ENCODE measurements at regions not wholly inside any gene's neighbourhood (a gene's known extent, or its start where the extent isn't known, plus 50 kb on each side); places are given as distances from the start of the nearest gene placed in this dataset.

DNA sequence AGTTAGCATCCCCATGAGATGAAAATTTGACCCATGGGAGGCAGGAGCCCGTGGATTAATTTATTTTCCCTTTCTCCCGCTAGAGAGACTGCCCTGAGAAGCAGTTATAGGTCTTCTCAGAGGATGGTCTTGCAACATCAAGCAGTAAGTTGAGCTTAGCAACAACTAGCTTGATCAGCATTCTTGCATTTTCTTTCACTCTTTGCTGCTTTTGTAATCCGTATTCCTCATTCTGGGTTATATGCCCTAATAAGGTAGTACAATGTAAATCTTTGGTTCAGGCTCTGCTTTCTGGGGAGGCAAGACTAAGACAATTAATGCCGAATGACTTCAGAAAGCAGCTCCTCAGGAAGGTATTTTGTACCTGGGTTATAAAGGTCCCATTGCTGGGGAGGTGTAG lies 146.8 kb downstream of the FZD1 start:
- Histone ChIP-seq H3K27ac (no peak overlapping the region), H3K36me3 (ENCODE audit: low read depth, missing control alignments) (no peaks in the 10 kb centered on the region), H3K9me3 (no peaks in the 10 kb centered on the region), H3K27me3 (no peaks in the 10 kb centered on the region), H3K4me1 (no peaks in the 10 kb centered on the region), H3K4me3 (no peak overlapping the region)
- 73 to 88% methylated on average over 4 of the region's 4 CpGs for WGBS, 2 donors
- intact Hi-C loops (cut with DNase I; ENCODE audit: low total_unique reads) = no loop called here
- TF ChIP-seq, protein P1, sequence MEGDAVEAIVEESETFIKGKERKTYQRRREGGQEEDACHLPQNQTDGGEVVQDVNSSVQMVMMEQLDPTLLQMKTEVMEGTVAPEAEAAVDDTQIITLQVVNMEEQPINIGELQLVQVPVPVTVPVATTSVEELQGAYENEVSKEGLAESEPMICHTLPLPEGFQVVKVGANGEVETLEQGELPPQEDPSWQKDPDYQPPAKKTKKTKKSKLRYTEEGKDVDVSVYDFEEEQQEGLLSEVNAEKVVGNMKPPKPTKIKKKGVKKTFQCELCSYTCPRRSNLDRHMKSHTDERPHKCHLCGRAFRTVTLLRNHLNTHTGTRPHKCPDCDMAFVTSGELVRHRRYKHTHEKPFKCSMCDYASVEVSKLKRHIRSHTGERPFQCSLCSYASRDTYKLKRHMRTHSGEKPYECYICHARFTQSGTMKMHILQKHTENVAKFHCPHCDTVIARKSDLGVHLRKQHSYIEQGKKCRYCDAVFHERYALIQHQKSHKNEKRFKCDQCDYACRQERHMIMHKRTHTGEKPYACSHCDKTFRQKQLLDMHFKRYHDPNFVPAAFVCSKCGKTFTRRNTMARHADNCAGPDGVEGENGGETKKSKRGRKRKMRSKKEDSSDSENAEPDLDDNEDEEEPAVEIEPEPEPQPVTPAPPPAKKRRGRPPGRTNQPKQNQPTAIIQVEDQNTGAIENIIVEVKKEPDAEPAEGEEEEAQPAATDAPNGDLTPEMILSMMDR (IDR thresholded peaks at IDR 0.05) = no peak
- TF ChIP-seq POLR2A (IDR thresholded peaks at IDR 0.05) = no peak
- no peak for DNase-seq

DNA sequence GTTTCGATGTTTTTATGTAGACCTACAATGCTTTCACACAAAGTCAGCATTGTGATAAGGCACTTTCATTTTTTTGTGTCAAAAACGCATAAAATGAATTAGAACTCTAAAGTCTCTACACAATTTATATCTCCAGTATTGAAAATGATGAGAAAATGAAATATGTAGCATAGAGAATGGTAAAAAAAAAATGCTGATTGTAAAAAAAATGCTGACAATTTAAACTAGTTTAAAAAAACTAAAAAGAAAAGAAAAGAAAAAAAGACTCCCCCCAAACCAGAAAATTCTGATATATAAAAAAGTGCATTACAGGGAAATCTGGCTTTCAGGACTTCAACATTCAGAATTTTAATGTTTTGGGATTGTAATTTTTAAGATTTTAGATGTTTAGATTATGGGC lies 148.1 kb downstream of the FZD1 start:
- WGBS, 2 donors = 45 to 48% methylated on average over 2 of the region's 2 CpGs
- no peak for DNase-seq
- Histone ChIP-seq H3K4me3 (no peak overlapping the region), H3K27me3 (no peaks in the 10 kb centered on the region), H3K36me3 (ENCODE audit: low read depth, missing control alignments) (no peaks in the 10 kb centered on the region), H3K4me1 (no peaks in the 10 kb centered on the region), H3K27ac (no peak overlapping the region), H3K9me3 (no peaks in the 10 kb centered on the region)
- no peak for TF ChIP-seq POLR2A (IDR thresholded peaks at IDR 0.05)
- TF ChIP-seq, protein P1 (IDR thresholded peaks at IDR 0.05) = no peak
- intact Hi-C loops (cut with DNase I; ENCODE audit: low total_unique reads) = no loop called here

DNA sequence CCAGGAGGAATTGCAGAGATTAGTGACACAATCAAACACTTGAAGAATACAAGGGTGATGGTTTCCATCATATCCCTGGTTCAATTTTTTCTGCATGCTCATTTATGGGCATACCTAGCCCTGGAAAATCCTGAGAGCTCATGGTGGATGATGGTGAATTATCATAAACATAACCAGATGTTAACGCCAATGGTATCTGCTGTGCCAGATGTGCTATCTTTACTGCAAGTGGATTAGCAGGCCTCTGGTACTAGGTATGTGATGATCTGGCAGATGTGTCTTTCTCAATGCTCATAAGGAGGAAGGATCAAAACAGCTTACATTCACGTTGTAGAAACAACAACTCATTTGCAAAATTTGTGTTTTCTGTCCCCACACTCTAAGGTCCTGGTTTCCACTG lies 150.5 kb downstream of the FZD1 start:
- intact Hi-C loops (cut with DNase I; ENCODE audit: low total_unique reads) = no loop called here
- TF ChIP-seq POLR2A (IDR thresholded peaks at IDR 0.05) = no peak
- TF ChIP-seq, protein P1 (IDR thresholded peaks at IDR 0.05) = no peak

DNA sequence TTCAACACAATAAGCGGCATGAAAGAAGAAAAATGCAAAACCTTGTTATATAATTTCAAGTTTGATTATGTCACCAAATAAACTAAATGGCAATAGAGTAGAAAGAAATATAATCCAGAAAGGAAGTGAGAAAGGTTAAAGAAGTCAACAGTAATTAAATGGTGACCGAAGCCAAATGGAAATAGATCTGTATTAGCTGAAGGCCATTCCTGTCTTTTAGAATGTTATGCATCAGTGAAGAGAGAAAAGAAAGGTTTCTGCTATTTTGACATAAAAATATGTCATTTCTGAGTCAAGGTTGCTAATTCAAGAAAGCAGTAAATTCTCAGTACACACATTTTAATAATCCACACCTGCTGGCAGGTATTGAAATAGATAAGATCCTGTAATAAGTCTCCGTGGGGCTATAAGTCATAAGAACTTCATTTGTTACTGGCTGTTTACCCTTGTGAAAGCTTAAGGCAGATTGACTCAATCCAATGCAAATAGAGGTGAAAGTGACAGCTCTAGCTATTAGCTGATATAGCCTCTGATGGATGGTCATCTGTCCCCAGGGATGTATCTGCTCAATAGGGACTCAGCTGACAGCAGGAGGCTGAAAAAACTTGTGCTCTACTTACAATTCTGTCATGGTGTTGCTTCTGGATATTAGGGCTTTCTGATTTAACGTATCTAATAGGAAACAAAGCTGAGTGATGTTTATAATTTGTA lies 152.1 kb downstream of the FZD1 start:
- 90 to 93% methylated on average over 4 of the region's 4 CpGs for WGBS, 2 donors
- TF ChIP-seq, protein P1 (IDR thresholded peaks at IDR 0.05) = no peak
- no peak for TF ChIP-seq POLR2A (IDR thresholded peaks at IDR 0.05)
- Histone ChIP-seq H3K36me3 (ENCODE audit: low read depth, missing control alignments) (no peaks in the 10 kb centered on the region), H3K27me3 (no peaks in the 10 kb centered on the region), H3K27ac (no peak overlapping the region), H3K4me1 (no peaks in the 10 kb centered on the region), H3K4me3 (no peak overlapping the region), H3K9me3 (no peaks in the 10 kb centered on the region)
- no peak for DNase-seq
- intact Hi-C loops (cut with DNase I; ENCODE audit: low total_unique reads) = no loop called here

More for the DNA sequence above, 150.5 kb downstream of the FZD1 start:
- H3K4me1 ChIP-seq = no peaks in the 10 kb centered on the region
- H3K9me3 ChIP-seq = no peaks in the 10 kb centered on the region
- WGBS, 2 donors = 44 to 68% methylated on average over 2 of the region's 2 CpGs
- no peak for DNase-seq
- no peak overlapping the region for H3K4me3 ChIP-seq
- H3K27ac ChIP-seq = no peak overlapping the region
- no peaks in the 10 kb centered on the region for H3K27me3 ChIP-seq
- H3K36me3 ChIP-seq (ENCODE audit: low read depth, missing control alignments) = no peaks in the 10 kb centered on the region

DNA sequence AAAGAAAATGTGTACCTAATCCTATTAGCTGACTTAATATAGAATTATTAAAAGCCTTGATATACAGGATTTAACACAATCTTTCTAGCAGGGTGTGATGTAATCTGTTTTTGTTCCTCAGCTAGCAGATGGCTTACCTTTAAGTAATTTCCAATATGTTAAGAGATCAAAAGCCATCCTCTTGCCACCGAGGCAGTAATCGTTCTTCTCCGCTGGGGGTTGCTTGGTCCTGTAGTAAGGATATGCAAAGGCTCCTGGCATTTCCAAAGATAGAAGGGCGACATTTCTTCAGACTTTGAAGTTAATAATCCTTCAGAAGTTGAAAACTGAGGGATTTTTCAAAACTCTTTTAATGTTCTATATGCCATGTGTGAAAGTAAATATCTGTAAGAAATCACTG lies 156.4 kb downstream of the FZD1 start:
- no peak overlapping the region for H3K4me3 ChIP-seq
- H3K27me3 ChIP-seq = no peaks in the 10 kb centered on the region
- no peaks in the 10 kb centered on the region for H3K9me3 ChIP-seq
- H3K27ac ChIP-seq = no peak overlapping the region
- intact Hi-C loops (cut with DNase I; ENCODE audit: low total_unique reads) = no loop called here
- no peaks in the 10 kb centered on the region for H3K36me3 ChIP-seq (ENCODE audit: low read depth, missing control alignments)
- TF ChIP-seq, protein P1 (IDR thresholded peaks at IDR 0.05) = no peak
- TF ChIP-seq POLR2A (IDR thresholded peaks at IDR 0.05) = no peak
- DNase-seq = no peak
- 84 to 88% methylated on average over 4 of the region's 4 CpGs for WGBS, 2 donors
- no peaks in the 10 kb centered on the region for H3K4me1 ChIP-seq
